Loucy (cell line): ENCODE measurements at regions not wholly inside any gene's neighbourhood (a gene's known extent, or its start where the extent isn't known, plus 50 kb on each side); places are given as distances from the start of the nearest gene placed in this dataset.

ENCODE experiments used
- CTCF ChIP-seq: fragments of 200-600 bp; sonication (generic); conservative IDR thresholded peaks from 2 replicates; pipeline ENCODE4 v1.5.1; 2014; ENCODE audit warnings: mild to moderate bottlenecking, antibody characterized with exemption, low read length
- EZH2phosphoT487 ChIP-seq: fragments of 200-600 bp; IDR thresholded peaks from 2 replicates; pipeline ENCODE4 v1.6.1; 2018; ENCODE audit warnings: antibody characterized with exemption, mild to moderate bottlenecking, moderate library complexity, borderline replicate concordance

GRCh38 chr15:38683382-38684242 is 119.0 kb upstream of the RASGRP1 start:
- TF ChIP-seq CTCF (peak; percentile 95), EZH2phosphoT487 (no peak)
